ENCODE measurements at regions not wholly inside any gene's neighbourhood (a gene's known extent, or its start where the extent isn't known, plus 50 kb on each side); places are given as distances from the start of the nearest gene placed in this dataset.

DNA sequence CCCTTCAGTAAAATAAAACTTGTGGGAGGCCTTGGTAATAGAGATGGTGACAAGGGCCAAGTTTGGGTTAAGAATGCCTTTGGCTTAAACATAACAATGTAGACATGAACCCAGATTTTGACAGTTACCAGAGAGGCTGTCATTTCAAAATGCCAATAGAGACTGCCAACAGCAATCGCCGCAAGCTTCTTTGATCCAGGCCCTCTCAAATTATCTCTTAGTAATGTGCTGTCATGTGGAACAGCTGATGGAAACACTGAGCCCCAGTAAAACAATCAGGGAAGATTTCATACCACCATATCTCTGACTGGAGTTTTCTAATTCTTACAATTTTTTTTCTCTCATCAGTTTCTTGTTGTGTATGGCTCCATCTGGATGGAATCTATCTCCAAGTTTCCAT lies 80.5 kb downstream of the ZNF330 start:
- H3K9me3 ChIP-seq (ENCODE audit: control insufficient read depth in 4 of 4, low read length in 3 of 4), result no peaks in the 10 kb centered on the region
- no peak overlapping the region for H3K9ac ChIP-seq (ENCODE audit: low read depth in 1 of 2, low read length in 2 of 2)
- TF ChIP-seq ATF3 (IDR thresholded peaks at IDR 0.05) (no peak), TAF1 (conservative IDR thresholded peaks at IDR 0.05) (no peak), HNF4G (IDR thresholded peaks at IDR 0.05) (no peak), RXRA (IDR thresholded peaks at IDR 0.05) (no peak), NR2F2 (IDR thresholded peaks at IDR 0.05) (no peak), JUND (IDR thresholded peaks at IDR 0.05) (no peak), GABPA (IDR thresholded peaks at IDR 0.05 in 1 of 2, conservative IDR thresholded peaks at IDR 0.05 in 1 of 2) (no peak), FOXA1 (IDR thresholded peaks at IDR 0.05) (no peak), HNF4A (conservative IDR thresholded peaks at IDR 0.05) (no peak), YY1 (IDR thresholded peaks at IDR 0.05) (no peak), CTCF (IDR thresholded peaks at IDR 0.05; ENCODE audit: low read depth, low read length, missing input control) (no peak), RAD21 (IDR thresholded peaks at IDR 0.05) (no peak), SP1 (IDR thresholded peaks at IDR 0.05) (no peak)
- TF ChIP-seq, protein P1, sequence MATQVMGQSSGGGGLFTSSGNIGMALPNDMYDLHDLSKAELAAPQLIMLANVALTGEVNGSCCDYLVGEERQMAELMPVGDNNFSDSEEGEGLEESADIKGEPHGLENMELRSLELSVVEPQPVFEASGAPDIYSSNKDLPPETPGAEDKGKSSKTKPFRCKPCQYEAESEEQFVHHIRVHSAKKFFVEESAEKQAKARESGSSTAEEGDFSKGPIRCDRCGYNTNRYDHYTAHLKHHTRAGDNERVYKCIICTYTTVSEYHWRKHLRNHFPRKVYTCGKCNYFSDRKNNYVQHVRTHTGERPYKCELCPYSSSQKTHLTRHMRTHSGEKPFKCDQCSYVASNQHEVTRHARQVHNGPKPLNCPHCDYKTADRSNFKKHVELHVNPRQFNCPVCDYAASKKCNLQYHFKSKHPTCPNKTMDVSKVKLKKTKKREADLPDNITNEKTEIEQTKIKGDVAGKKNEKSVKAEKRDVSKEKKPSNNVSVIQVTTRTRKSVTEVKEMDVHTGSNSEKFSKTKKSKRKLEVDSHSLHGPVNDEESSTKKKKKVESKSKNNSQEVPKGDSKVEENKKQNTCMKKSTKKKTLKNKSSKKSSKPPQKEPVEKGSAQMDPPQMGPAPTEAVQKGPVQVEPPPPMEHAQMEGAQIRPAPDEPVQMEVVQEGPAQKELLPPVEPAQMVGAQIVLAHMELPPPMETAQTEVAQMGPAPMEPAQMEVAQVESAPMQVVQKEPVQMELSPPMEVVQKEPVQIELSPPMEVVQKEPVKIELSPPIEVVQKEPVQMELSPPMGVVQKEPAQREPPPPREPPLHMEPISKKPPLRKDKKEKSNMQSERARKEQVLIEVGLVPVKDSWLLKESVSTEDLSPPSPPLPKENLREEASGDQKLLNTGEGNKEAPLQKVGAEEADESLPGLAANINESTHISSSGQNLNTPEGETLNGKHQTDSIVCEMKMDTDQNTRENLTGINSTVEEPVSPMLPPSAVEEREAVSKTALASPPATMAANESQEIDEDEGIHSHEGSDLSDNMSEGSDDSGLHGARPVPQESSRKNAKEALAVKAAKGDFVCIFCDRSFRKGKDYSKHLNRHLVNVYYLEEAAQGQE (IDR thresholded peaks at IDR 0.05), result no peak
- TF ChIP-seq, protein P2, sequence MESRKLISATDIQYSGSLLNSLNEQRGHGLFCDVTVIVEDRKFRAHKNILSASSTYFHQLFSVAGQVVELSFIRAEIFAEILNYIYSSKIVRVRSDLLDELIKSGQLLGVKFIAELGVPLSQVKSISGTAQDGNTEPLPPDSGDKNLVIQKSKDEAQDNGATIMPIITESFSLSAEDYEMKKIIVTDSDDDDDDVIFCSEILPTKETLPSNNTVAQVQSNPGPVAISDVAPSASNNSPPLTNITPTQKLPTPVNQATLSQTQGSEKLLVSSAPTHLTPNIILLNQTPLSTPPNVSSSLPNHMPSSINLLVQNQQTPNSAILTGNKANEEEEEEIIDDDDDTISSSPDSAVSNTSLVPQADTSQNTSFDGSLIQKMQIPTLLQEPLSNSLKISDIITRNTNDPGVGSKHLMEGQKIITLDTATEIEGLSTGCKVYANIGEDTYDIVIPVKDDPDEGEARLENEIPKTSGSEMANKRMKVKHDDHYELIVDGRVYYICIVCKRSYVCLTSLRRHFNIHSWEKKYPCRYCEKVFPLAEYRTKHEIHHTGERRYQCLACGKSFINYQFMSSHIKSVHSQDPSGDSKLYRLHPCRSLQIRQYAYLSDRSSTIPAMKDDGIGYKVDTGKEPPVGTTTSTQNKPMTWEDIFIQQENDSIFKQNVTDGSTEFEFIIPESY (IDR thresholded peaks at IDR 0.05), result no peak
- 81% methylated on average over 2 of the region's 2 CpGs for WGBS
- no peaks in the 10 kb centered on the region for H3K4me1 ChIP-seq (ENCODE audit: control insufficient read depth in 4 of 4, insufficient read depth in 4 of 4, low read length in 3 of 4)
- no peaks in the 10 kb centered on the region for H3K36me3 ChIP-seq (ENCODE audit: control insufficient read depth in 4 of 4, insufficient read depth in 3 of 4, low read depth in 1 of 4, low read length in 3 of 4)
- no peak overlapping the region for H3K4me3 ChIP-seq (ENCODE audit: low read depth in 1 of 3, low read length in 3 of 3)
- H3K27me3 ChIP-seq (ENCODE audit: control insufficient read depth in 4 of 4, insufficient read depth in 4 of 4, low read length in 3 of 4), result no peaks in the 10 kb centered on the region
- no peak for DNase-seq (ENCODE audit: low spot score)
- H3K27ac ChIP-seq (ENCODE audit: low read depth in 1 of 2, low read length in 2 of 2), result no peak overlapping the region

- Histone ChIP-seq H3K4me3 (ENCODE audit: low read depth in 1 of 3, low read length in 3 of 3) (no peak overlapping the region), H3K27ac (ENCODE audit: low read depth in 1 of 2, low read length in 2 of 2) (no peak overlapping the region), H3K27me3 (ENCODE audit: control insufficient read depth in 4 of 4, insufficient read depth in 4 of 4, low read length in 3 of 4) (no peaks in the 10 kb centered on the region), H3K4me1 (ENCODE audit: control insufficient read depth in 4 of 4, insufficient read depth in 4 of 4, low read length in 3 of 4) (peaks cover 0 to 2% (median 0%) of the 10 kb centered on the region in 4 donors), H3K36me3 (ENCODE audit: control insufficient read depth in 4 of 4, insufficient read depth in 3 of 4, low read depth in 1 of 4, low read length in 3 of 4) (no peaks in the 10 kb centered on the region), H3K9ac (ENCODE audit: low read depth in 1 of 2, low read length in 2 of 2) (no peak overlapping the region), H3K9me3 (ENCODE audit: control insufficient read depth in 4 of 4, low read length in 3 of 4) (no peaks in the 10 kb centered on the region)
- TF ChIP-seq EGR1 (IDR thresholded peaks at IDR 0.05; ENCODE audit: low read depth in 2 of 2) (no peak), RAD21 (IDR thresholded peaks at IDR 0.05) (no peak), CTCF (IDR thresholded peaks at IDR 0.05; ENCODE audit: low read depth, low read length, missing input control) (no peak), FOXA2 (IDR thresholded peaks at IDR 0.05) (no peak), TAF1 (conservative IDR thresholded peaks at IDR 0.05) (no peak), GABPA (IDR thresholded peaks at IDR 0.05 in 1 of 2, conservative IDR thresholded peaks at IDR 0.05 in 1 of 2) (no peak), JUND (IDR thresholded peaks at IDR 0.05) (no peak)
- no peak for DNase-seq (ENCODE audit: low spot score)
- WGBS, result 96% methylated on average over 1 of the region's 1 CpG
These were observed 82.2 kb downstream of the ZNF330 start for GRCh38 chr4:141302924-141303323.
